H1 (cell line): ENCODE measurements at regions not wholly inside any gene's neighbourhood (a gene's known extent, or its start where the extent isn't known, plus 50 kb on each side); places are given as distances from the start of the nearest gene placed in this dataset.

ENCODE experiments used
- CBX5 ChIP-seq: fragments of 300-800, 300-1000 bp; sonication (generic); IDR thresholded peaks from 2 replicates; pipeline ENCODE4 v1.7.1; 2016; ENCODE audit warnings: antibody characterized with exemption, low read length, low read depth
- POLR2A ChIP-seq, 2 experiments: IDR thresholded peaks; 1 replicate in 1 of 2; 2 replicates in 1 of 2; pipeline ENCODE4 v1.6.1; 2011; ENCODE audit warnings: low read depth in 2 of 2, low read length in 2 of 2, mild to moderate bottlenecking in 2 of 2; ENCODE audit errors: control extremely low read depth in 1 of 2
- RFX5 ChIP-seq: IDR thresholded peaks from 2 replicates; pipeline ENCODE4 v1.6.1; 2011; ENCODE audit warnings: low read depth, low read length, improper control_type of control experiment, borderline replicate concordance
- SIN3A ChIP-seq, 2 experiments: IDR thresholded peaks in 1 of 2; conservative IDR thresholded peaks in 1 of 2; 2 replicates each; pipeline ENCODE4 v1.6.1; 2011 to 2012; ENCODE audit warnings: low read length in 2 of 2, improper control_type of control experiment in 1 of 2, low read depth in 1 of 2, mild to moderate bottlenecking in 1 of 2
- SIRT6 ChIP-seq: IDR thresholded peaks from one replicate; pipeline ENCODE4 v1.7.1; 2012; ENCODE audit warnings: low read length, inconsistent platforms
- TAF7 ChIP-seq: optimal IDR thresholded peaks from 2 replicates; pipeline ENCODE3; 2011; ENCODE audit warnings: low read depth, mild to moderate bottlenecking, inconsistent platforms, low read length, moderate library complexity, borderline replicate concordance
- USF2 ChIP-seq: IDR thresholded peaks from 2 replicates; pipeline ENCODE4 v1.6.1; 2011; ENCODE audit warnings: low read length, improper control_type of control experiment
- TF ChIP-seq, protein P1 (sequence below): fragments of 300-600 bp; sonication (generic); IDR thresholded peaks from 2 replicates; pipeline ENCODE4 v1.7.1; 2012; ENCODE audit warnings: low read length, moderate library complexity, mild to moderate bottlenecking, inconsistent platforms; ENCODE audit not compliant: insufficient replicate concordance
- TF ChIP-seq, protein P2 (sequence below): IDR thresholded peaks from 2 replicates; pipeline ENCODE4 v1.6.1; 2012; ENCODE audit warnings: inconsistent platforms

- TF ChIP-seq, protein P1, sequence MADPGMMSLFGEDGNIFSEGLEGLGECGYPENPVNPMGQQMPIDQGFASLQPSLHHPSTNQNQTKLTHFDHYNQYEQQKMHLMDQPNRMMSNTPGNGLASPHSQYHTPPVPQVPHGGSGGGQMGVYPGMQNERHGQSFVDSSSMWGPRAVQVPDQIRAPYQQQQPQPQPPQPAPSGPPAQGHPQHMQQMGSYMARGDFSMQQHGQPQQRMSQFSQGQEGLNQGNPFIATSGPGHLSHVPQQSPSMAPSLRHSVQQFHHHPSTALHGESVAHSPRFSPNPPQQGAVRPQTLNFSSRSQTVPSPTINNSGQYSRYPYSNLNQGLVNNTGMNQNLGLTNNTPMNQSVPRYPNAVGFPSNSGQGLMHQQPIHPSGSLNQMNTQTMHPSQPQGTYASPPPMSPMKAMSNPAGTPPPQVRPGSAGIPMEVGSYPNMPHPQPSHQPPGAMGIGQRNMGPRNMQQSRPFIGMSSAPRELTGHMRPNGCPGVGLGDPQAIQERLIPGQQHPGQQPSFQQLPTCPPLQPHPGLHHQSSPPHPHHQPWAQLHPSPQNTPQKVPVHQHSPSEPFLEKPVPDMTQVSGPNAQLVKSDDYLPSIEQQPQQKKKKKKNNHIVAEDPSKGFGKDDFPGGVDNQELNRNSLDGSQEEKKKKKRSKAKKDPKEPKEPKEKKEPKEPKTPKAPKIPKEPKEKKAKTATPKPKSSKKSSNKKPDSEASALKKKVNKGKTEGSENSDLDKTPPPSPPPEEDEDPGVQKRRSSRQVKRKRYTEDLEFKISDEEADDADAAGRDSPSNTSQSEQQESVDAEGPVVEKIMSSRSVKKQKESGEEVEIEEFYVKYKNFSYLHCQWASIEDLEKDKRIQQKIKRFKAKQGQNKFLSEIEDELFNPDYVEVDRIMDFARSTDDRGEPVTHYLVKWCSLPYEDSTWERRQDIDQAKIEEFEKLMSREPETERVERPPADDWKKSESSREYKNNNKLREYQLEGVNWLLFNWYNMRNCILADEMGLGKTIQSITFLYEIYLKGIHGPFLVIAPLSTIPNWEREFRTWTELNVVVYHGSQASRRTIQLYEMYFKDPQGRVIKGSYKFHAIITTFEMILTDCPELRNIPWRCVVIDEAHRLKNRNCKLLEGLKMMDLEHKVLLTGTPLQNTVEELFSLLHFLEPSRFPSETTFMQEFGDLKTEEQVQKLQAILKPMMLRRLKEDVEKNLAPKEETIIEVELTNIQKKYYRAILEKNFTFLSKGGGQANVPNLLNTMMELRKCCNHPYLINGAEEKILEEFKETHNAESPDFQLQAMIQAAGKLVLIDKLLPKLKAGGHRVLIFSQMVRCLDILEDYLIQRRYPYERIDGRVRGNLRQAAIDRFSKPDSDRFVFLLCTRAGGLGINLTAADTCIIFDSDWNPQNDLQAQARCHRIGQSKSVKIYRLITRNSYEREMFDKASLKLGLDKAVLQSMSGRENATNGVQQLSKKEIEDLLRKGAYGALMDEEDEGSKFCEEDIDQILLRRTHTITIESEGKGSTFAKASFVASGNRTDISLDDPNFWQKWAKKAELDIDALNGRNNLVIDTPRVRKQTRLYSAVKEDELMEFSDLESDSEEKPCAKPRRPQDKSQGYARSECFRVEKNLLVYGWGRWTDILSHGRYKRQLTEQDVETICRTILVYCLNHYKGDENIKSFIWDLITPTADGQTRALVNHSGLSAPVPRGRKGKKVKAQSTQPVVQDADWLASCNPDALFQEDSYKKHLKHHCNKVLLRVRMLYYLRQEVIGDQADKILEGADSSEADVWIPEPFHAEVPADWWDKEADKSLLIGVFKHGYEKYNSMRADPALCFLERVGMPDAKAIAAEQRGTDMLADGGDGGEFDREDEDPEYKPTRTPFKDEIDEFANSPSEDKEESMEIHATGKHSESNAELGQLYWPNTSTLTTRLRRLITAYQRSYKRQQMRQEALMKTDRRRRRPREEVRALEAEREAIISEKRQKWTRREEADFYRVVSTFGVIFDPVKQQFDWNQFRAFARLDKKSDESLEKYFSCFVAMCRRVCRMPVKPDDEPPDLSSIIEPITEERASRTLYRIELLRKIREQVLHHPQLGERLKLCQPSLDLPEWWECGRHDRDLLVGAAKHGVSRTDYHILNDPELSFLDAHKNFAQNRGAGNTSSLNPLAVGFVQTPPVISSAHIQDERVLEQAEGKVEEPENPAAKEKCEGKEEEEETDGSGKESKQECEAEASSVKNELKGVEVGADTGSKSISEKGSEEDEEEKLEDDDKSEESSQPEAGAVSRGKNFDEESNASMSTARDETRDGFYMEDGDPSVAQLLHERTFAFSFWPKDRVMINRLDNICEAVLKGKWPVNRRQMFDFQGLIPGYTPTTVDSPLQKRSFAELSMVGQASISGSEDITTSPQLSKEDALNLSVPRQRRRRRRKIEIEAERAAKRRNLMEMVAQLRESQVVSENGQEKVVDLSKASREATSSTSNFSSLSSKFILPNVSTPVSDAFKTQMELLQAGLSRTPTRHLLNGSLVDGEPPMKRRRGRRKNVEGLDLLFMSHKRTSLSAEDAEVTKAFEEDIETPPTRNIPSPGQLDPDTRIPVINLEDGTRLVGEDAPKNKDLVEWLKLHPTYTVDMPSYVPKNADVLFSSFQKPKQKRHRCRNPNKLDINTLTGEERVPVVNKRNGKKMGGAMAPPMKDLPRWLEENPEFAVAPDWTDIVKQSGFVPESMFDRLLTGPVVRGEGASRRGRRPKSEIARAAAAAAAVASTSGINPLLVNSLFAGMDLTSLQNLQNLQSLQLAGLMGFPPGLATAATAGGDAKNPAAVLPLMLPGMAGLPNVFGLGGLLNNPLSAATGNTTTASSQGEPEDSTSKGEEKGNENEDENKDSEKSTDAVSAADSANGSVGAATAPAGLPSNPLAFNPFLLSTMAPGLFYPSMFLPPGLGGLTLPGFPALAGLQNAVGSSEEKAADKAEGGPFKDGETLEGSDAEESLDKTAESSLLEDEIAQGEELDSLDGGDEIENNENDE: no peak
- TF ChIP-seq, protein P2, sequence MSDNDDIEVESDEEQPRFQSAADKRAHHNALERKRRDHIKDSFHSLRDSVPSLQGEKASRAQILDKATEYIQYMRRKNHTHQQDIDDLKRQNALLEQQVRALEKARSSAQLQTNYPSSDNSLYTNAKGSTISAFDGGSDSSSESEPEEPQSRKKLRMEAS: no peak
- TF ChIP-seq POLR2A (IDR thresholded peaks at IDR 0.05; ENCODE audit: control extremely low read depth in 1 of 2, low read depth in 2 of 2, low read length in 2 of 2): no peak
- no peak for TF ChIP-seq RFX5
- no peak for TF ChIP-seq USF2
- no peak for TF ChIP-seq CBX5
- no peak for TF ChIP-seq SIN3A (conservative IDR thresholded peaks at IDR 0.05 in 1 of 2, IDR thresholded peaks at IDR 0.05 in 1 of 2; ENCODE audit: low read depth in 1 of 2, low read length in 2 of 2)
- TF ChIP-seq SIRT6: no peak
- TF ChIP-seq TAF7: no peak
These were observed 249.3 kb upstream of the APCDD1 start (continued) for GRCh38 chr18:10205151-10205550.
